KOPT-K1 (cell line): ENCODE measurements at regions not wholly inside any gene's neighbourhood (a gene's known extent, or its start where the extent isn't known, plus 50 kb on each side); places are given as distances from the start of the nearest gene placed in this dataset.

Experiments used
- H3K27ac ChIP-seq: fragments of 200-600 bp; sonication (generic); 2 replicates; pipeline ENCODE4 v1.5.1; 2016; ENCODE audit warnings: antibody characterized with exemption, mild to moderate bottlenecking, low read depth, low read length; ENCODE audit not compliant: poor library complexity, severe bottlenecking
- H3K36me3 ChIP-seq: fragments of 200-600 bp; sonication (generic); 2 replicates; pipeline ENCODE4 v1.5.1; 2017; ENCODE audit warnings: antibody characterized with exemption, mild to moderate bottlenecking, low read length, moderate library complexity; ENCODE audit not compliant: insufficient read depth
- H3K9me3 ChIP-seq: fragments of 200-600 bp; sonication (generic); 2 replicates; pipeline ENCODE4 v1.5.1; 2017; ENCODE audit warnings: antibody characterized with exemption, low read length, mild to moderate bottlenecking; ENCODE audit not compliant: insufficient read depth, poor library complexity, severe bottlenecking

- no peaks in the 10 kb centered on the region for H3K9me3 ChIP-seq
- H3K27ac ChIP-seq = no peak overlapping the region
- no peaks in the 10 kb centered on the region for H3K36me3 ChIP-seq
Observed at GRCh38 chr2:122575076-122575475, 819.6 kb downstream of the TSN start.

- no peak overlapping the region for H3K27ac ChIP-seq
- H3K36me3 ChIP-seq = no peaks in the 10 kb centered on the region
- H3K9me3 ChIP-seq = no peaks in the 10 kb centered on the region
Observed at GRCh38 chr2:122583159-122583917, 827.9 kb downstream of the TSN start.

- H3K36me3 ChIP-seq = no peaks in the 10 kb centered on the region
Observed at GRCh38 chr2:122590524-122590923, 835.1 kb downstream of the TSN start.

GRCh38 chr2:122595065-122595464 lies 839.6 kb downstream of the TSN start:
- no peaks in the 10 kb centered on the region for H3K36me3 ChIP-seq
- H3K27ac ChIP-seq = no peak overlapping the region
- no peaks in the 10 kb centered on the region for H3K9me3 ChIP-seq

More at GRCh38 chr2:122590524-122590923, 835.1 kb downstream of the TSN start:
- no peaks in the 10 kb centered on the region for H3K9me3 ChIP-seq
- no peak overlapping the region for H3K27ac ChIP-seq

GRCh38 chr2:122596598-122596997 lies 841.1 kb downstream of the TSN start:
- Histone ChIP-seq H3K36me3 (no peaks in the 10 kb centered on the region), H3K27ac (no peak overlapping the region), H3K9me3 (no peaks in the 10 kb centered on the region)

- Histone ChIP-seq H3K9me3 (no peaks in the 10 kb centered on the region), H3K36me3 (no peaks in the 10 kb centered on the region)
Observed at GRCh38 chr2:122598784-122599183, 843.3 kb downstream of the TSN start.

GRCh38 chr2:122610948-122611609 lies 855.6 kb downstream of the TSN start:
- Histone ChIP-seq H3K27ac (no peak overlapping the region), H3K36me3 (no peaks in the 10 kb centered on the region)

More at GRCh38 chr2:122598784-122599183, 843.3 kb downstream of the TSN start:
- no peak overlapping the region for H3K27ac ChIP-seq

GRCh38 chr2:122622934-122623333 lies 867.5 kb downstream of the TSN start:
- Histone ChIP-seq H3K9me3 (no peaks in the 10 kb centered on the region), H3K27ac (no peak overlapping the region), H3K36me3 (no peaks in the 10 kb centered on the region)

More at GRCh38 chr2:122610948-122611609, 855.6 kb downstream of the TSN start:
- H3K9me3 ChIP-seq = no peaks in the 10 kb centered on the region

GRCh38 chr2:122627388-122627787 lies 871.9 kb downstream of the TSN start:
- Histone ChIP-seq H3K27ac (no peak overlapping the region), H3K9me3 (no peaks in the 10 kb centered on the region), H3K36me3 (no peaks in the 10 kb centered on the region)

GRCh38 chr2:122634256-122634655 lies 878.8 kb downstream of the TSN start:
- Histone ChIP-seq H3K27ac (no peak overlapping the region), H3K9me3 (no peaks in the 10 kb centered on the region), H3K36me3 (no peaks in the 10 kb centered on the region)

- Histone ChIP-seq H3K9me3 (no peaks in the 10 kb centered on the region), H3K27ac (no peak overlapping the region), H3K36me3 (no peaks in the 10 kb centered on the region)
Observed at GRCh38 chr2:122634920-122635319, 879.5 kb downstream of the TSN start.

GRCh38 chr2:122635686-122636085 lies 880.2 kb downstream of the TSN start:
- no peaks in the 10 kb centered on the region for H3K9me3 ChIP-seq
- H3K27ac ChIP-seq = no peak overlapping the region
- H3K36me3 ChIP-seq = no peaks in the 10 kb centered on the region

GRCh38 chr2:122636097-122636496 lies 880.6 kb downstream of the TSN start:
- no peaks in the 10 kb centered on the region for H3K36me3 ChIP-seq
- H3K27ac ChIP-seq = no peak overlapping the region
- no peaks in the 10 kb centered on the region for H3K9me3 ChIP-seq

GRCh38 chr2:122639176-122639575 lies 883.7 kb downstream of the TSN start:
- Histone ChIP-seq H3K36me3 (no peaks in the 10 kb centered on the region), H3K9me3 (no peaks in the 10 kb centered on the region), H3K27ac (no peak overlapping the region)

- Histone ChIP-seq H3K9me3 (no peaks in the 10 kb centered on the region), H3K27ac (no peak overlapping the region)
Observed at GRCh38 chr2:122639711-122640110, 884.3 kb downstream of the TSN start.

More at GRCh38 chr2:122639711-122640110, 884.3 kb downstream of the TSN start:
- no peaks in the 10 kb centered on the region for H3K36me3 ChIP-seq
